NCI-H1694 (cell line): ENCODE measurements at regions not wholly inside any gene's neighbourhood (a gene's known extent, or its start where the extent isn't known, plus 50 kb on each side); places are given as distances from the start of the nearest gene placed in this dataset.
"Not testable (repeated sequence)": the region's sequence is repeated elsewhere in the genome, so short reads cannot be mapped to it uniquely, and the experiment has no call there.

Experiments used
- DNase-seq: peaks from one replicate; lab custom pipeline; 2025; lab: John Stamatoyannopoulos, UW

DNA sequence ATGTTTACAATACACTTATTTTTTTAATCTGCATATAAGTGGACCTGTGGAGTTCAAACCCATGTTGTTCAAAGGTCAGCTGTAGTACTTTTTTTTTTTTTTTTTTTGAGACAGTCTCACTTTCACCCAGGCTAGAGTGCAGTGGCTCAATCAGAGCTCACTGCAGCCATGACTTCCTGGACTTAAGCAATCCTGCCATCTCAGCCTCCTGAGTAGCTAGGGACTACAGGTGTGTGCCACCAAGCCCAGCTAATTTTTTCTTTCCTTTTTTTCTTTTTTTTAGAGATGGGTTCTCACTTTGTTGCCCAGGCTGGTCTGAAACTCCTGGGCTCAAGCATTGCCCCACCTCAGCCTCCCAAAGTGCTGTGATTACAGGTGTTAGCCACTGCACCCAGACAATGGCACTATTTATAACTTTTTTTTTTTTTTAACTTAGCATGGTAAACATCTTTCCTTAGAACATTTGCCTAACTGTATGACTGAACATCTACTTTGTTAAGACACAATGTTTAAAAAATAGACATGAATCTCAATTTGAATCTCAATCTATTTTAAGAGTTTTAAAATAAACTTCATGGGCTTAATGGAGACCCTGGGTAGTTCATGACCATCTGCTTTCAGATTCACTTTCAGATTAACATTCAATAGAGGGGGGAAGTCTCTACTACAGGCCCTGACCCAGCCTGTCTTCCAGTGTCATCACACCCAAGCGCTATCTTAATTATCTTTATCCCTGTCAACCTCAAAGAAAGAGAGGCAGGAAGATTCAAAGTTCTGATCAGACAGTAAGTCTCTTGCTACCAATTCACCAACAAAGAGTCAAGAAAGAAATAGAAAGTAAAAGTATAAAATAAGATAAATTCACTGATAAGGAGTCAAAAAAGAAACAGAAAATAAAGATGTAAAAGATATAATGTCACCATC is 97.7 kb upstream of the DOCK9 start:
- DNase-seq, result no peak

DNA sequence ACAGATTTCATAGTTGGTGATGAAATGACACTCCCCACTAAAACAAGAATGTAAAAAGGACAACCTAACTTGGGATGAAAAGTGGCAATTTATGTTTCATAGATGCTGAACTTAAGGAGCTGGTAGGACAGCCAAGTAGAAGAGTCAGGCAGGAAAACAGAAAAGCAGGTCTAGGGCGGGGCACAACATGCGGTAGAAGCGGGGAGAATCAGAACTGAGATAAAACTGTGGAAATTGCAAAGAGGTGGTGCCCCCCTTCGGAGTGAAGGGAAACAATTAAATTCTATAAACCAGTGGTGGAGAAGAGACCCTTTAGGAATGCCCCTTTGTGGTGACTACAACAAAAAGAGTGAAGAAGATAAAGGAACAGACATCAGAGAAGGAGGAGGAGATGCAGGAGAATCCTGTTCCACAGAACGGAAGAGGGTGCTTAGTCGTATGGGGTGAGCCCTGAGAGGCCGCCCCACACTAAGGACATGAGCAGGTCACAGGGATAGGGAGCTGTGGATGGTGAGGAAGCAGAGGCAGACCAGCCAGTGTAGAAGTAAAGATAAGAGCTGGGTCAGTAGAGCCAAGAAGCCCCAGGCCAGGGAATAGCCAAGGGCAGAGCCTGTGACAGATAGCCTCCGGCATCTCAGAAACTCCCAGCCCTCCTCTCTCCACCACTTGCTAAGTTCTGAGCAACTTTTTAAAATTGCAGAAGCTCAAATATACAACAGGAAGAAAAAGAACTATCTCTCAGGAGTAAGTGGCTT is 100.3 kb upstream of the DOCK9 start:
- no peak for DNase-seq

DNA sequence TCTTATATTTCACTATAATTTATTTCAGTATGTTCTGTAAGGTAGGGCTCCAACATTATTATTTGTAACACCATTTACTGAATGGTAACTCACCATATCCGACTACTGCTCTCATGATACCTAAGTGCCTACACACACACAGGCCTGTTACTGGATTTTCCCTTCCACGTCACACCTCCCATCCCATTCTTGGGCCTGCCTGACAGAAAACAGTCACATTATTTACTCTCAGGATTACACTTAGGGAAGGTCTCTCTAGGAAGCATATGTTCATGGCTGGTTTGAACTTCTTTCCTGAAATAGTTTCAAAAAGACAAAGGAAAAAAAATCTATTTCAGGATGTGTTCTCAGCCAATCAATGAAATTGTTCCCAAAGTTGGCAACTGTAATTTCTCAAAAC is 102.3 kb upstream of the DOCK9 start:
- DNase-seq, result no peak

DNA sequence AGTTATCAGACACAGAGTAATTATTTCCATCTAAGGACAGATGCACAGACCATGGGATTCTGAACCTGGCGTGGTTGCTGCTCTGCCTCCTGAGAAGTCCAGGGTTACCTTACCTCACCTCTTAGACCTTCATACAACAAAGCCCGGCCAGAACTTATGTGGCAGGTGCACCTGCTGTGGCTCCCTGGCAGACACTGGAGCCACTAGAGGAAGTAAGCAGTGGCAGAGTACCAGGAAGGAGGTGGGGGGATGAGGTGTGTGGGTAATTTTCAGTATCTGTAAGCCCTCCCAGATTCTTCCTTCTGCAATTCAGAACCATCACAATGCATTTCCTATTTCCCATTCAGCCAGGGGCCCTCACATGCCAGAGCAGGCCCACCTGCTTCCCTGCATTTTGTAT is 106.1 kb upstream of the DOCK9 start:
- no peak for DNase-seq

DNA sequence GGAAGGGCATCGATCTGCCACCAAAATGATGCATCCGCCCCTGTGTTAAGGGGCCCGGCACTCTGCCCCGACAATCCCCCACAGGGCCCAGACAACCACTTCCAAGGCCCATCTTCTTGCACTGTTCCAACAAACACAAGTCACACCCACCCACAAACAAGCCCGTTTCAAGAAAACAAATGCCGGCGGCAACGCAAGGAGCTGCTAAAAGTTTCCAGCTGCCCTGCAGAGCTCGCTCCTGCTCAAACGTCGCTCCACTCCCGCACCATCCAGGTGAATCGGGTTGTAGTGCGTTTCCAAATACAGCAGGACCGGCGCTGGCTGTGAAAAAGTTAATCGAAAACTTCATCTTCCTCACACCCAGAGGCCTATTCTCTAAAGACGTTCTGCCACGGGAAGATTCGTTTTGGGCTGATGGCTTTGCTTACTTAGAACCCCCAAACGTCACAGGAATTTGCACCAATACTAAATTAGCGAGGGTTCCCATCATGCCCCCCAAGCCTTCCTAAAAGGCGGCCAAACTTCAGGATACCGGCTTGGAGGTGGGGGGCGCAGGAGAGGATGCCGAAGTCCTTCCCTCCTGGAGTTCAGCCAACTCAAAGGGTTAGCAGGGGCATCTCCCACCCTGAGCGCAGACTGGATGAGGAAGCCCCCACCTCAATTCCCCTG is 107.4 kb upstream of the DOCK9 start:
- no peak for DNase-seq

DNA sequence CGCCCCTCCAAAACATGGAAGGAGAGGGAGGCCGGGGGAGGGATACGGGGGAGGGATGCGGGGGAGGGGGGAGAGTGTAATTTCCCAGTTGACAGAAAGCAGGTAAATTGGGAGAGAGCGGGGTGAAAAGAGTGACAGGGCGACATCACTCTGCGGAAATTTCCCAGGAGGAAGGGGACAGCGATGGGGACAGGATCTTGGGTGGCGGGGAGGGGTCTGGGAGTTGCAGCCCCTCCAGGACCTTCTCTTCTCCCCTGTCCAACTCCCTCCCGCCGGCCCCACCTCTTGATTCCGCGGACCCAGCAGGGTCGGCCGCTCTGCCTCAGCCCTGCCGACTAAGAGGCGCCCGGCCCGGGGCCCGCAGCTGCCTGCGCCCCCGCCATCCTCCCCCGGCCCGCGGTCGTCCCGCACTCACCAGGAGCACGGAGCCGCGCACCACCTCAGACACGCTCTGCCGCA is 108.0 kb upstream of the DOCK9 start:
- DNase-seq, result no peak

DNA sequence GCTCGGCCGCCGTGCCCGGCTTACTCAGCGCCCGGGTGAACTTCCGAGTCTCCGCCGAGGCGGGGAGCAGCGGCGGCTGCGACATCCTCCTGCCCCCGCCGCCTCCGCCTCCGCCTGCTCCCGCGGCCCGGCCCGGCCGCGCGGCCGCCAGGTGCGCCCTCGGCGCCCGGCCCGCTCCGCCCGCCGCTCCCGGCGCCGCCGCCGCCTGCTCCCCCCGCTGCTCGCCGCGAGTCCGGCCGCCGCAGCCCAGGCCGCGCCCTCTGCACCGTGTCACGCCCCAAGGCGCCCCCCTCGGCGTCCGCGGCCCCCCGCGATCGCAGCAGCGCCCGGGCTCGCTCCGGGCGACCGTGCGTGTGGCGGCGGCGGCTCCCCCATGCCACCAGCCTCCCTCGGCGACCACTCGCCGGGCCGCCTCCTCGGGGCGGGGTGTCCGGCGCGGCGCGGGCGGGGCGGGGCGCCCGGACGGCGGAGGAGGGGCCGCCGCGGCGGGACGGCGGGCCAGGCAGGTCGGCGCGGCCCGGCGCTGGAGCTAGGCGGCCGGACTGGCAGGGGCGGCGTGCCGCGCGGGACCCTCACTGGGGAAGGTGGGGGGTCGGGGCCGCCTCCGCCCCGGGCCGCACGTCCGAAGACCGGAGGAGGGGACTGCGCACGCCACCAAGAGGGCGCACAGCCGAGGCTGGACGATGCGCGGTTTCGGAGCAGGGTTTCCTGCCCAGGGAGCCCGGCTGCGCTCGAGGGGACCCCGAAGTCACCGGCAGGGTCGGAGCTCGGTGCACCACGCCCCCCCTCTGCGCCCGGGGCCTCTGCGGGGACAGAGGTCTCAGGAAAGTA is 108.6 kb upstream of the DOCK9 start:
- no peak for DNase-seq

DNA sequence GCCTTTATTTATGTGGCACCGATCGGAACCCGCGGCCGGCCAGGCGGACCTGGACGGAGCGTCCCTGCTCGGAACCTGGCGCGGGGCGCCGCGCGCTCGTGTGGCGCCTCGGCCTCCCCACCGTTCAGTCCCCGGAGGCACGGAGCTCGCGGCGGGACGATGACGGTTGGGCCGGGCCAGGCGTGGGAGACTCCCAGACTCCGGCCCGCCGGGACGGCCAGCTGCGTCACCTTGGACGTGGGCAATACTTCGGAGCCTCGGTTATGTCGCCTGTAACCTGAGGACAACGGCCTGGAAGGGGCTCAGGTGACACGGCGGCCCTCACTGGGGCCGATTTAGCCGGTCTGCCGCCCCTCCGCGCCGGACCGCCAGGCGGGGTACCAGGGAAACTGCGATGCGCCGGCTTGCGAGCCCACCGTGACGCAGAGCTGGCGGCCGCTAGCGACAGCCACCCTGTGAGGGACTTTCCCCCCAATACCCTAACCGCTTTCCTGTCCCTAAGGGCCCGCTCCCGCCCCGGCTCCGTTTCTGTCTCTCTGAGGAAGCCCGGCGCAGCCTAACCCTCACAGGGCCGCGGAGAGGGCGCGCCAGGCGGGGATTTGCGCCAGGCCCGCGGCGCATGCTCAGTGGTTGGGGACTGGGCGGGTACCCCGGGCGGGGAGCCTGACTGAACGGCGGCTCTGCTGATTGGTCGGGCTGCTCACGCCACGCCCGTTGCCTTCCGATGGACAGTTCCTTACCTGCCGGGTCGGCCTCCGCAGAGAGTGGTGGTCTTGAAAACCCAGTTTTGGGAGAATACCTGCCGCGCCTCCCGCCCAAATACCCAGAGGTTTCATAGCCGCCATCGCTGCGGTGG is 109.5 kb upstream of the DOCK9 start:
- peak; percentile 81 for DNase-seq

DNA sequence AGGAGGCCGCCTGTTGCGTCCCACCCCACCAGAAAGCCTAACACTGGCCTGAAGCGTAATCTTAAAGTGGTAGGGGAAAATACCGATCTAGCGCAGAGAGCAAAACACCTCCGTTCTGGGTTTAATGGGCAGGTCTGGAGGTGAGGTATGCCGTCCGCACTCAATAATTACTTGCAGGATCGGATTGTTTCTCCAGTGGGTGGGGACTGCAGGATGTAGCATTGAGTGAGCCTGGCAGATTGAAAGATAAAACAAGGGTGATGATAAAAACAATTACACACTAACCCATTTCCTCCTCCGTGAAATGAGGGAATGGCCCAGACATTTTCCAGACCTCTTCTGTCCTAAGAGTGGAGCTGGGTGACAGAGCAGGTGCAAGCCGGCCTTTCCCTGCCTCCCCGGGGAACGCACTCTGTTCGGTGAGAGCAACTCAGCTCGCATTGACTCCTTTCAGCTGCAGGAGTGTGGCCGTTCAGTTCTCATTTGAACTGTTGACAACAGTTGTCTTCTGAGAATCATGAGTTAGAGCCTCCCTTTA is 110.2 kb upstream of the DOCK9 start:
- DNase-seq, result no peak

DNA sequence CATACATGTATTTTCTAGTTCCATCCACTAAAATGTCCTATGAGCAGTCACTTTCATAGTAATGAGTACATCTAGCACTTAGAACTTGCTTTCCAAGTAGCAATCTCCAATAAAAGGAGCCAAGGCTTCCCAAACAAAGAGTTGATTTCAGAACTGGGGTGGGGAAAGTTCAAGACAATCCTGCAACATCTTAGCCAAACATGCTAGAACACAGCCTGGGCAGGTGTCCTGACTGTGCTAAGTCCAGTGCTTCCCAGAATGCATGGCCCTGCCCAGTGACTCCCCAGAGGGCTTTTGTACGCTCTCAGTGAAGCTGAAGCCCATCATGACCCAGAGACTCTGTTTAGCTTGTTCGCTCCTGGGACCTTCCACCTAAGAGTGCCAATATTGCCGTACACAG is 106.7 kb upstream of the UBAC2 start:
- no peak for DNase-seq

DNA sequence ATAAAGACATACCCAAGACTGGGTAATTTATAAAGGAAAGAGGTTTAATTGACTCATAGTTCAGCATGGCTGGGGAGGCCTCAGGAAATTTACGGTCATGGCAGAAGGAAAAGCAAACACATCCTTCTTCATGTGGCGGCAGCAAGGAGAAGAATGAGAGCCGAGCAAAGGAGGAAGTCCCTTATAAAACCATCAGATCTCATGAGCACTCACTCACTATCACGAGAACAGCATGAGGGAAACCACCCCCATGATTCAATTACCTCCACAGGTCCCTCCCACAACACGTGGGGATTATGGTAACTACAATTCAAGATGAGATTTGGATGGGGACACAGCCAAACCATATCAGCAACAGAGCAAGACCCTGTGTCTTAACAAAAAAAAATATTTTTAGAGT is 98.8 kb upstream of the UBAC2 start:
- not testable (repeated sequence) for DNase-seq

DNA sequence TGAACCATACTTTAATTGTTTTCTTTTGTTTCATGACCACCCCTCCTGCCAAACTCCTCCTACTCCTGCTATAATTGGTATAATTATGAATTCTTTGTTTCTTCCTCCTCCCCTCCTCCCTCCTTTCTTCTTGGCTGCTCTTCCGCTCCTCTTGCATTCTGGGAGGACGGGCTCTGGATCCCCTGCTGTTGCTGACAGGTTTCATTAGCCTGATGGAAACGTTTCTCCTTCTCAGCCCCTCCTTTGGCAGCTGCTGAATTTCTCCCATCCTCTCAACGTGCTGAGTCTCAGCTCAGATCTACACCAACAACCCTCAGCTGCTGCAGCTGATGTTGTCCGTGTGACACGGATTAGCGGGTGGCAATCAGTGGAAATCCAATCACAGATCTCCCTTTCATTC is 97.1 kb upstream of the UBAC2 start:
- DNase-seq, result no peak

DNA sequence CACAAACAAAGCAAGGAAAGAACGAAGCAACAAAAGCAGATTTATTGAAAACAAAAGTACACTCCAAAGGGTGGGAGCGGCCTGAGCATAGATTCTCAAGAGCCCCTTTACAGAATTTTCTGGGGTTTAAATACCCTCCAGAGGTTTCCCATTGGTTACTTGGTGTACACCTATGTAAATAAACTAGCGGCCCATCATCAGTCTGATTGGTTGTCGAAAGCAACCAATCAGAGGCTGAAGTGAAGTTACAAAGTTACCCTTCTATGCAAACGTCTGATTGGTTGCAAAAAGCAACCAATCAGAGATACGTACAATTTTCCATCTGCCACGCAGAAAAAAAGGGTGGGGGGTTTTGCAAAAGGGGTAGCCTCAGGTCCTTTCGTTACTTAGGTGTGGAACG is 96.3 kb upstream of the UBAC2 start:
- DNase-seq, result no peak

DNA sequence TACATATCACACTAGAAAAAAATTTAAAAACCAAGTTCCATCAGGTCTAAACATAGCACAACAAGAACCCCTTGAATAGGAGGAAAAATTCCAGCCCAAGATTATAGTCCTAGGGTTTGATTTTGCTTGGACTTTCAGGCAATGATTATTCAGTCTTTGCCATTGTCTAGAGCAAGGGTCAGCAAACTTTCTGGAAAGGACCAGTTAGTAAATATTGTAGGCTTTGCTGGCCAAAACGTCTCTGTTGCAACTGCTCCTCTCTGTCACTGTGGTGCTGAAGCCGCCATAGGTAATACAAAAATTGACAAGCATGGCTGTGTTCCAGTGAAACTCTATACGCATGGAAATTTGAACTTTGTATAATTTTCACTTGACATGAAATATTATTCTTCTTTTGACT is 95.5 kb upstream of the UBAC2 start:
- no peak for DNase-seq

DNA sequence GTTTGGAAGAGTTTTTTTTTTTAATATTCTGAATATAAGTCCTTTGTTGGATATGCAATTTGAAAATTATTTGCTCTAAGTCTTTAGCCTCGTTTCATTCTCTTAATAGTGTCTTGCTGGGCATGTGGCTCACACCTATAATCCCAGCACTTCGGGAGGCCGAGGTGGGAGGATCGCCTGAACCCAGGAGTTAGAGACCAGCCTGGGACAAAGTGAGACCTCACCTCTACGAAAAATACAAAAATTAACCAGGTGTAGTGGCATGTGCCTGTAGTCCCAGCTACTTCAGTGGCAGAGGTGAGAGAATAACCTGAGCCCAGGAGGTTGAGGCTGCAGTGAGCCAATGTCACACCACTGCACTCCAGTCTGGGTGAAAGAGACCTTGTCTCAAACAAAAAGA is 87.3 kb upstream of the UBAC2 start:
- DNase-seq, result no peak

DNA sequence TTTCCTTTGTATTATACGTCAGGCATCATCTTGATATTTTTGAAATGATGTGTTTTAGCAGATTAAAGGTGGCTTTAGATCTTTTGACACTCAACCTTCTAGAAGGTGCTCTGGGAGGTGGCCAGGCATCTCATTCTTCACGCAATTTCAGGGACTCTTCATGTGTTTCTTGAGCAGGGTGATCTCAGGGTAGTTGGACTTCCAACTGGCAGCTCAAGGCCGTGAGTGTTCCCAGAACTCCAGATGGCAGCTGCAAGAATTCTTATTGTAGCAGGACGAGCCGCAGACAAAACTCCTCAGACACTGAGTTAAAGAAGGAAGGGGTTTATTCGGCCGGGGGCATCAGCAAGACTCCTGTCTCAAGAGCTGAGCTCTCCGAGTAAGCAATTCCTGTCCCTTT is 82.5 kb upstream of the UBAC2 start:
- DNase-seq, result no peak

DNA sequence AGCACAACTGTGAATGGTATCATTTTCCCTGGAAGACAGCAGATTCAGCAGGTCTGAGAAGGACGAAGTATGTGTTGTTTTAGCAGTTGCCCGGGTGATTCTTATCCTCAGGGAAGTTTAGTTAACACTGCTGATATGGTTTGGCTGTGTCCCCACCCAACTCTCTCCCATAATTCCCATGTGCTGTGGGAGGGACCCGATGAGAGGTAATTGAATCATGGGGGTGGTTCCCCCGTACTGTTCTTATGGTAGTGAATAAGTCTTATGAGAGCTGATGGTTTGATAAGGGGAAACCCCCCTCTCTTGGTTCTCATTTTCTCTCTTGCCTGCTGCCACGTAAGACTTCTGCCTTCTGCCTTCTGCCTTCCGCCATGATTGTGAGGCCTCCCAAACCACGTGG is 81.0 kb upstream of the UBAC2 start:
- DNase-seq, result no peak

DNA sequence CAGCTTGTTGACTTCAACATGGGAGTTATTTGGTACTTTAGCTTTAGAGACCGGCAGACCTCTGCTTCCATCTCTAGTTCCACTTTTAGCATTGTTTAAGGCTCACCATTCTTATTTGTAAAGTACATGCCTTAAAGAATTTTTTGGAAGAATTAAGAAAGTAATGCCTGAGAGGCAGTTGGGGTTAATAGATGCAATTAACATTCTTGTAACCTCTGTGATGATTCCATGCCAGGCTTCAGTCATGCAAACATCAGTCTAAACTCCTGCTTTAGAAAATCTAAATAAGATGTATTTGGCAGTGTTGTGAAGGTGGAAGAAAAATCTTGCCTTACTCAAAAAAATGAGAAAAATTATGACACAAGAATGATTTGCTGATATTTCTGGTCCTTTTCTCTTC is 79.9 kb upstream of the UBAC2 start:
- no peak for DNase-seq

DNA sequence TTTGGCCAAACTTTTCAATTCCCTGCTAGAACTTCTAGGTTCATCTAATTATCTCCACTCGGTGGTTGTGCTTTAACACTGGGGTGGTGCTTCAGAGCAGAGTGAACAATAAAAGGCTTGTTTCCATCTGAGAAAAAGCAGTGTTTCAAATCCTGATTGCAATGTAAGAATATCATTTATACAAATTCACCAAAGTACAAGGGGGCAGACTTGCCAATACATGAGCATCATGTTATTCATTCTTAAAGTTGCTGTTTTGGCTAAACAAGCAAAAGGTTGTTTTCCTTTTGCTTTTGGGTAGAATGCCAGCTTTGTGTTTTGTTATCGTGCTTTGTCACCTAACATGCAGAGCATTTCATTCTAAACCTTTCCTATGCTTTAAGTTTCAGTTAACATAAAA is 78.5 kb upstream of the UBAC2 start:
- DNase-seq, result no peak
